Tibial artery (tissue), 4 donors: ENCODE measurements at regions not wholly inside any gene's neighbourhood (a gene's known extent, or its start where the extent isn't known, plus 50 kb on each side); places are given as distances from the start of the nearest gene placed in this dataset.

ENCODE experiments used
- DNase-seq, 2 donors: peaks; one replicate each; pipeline ENCODE4 v3.0.0-alpha.2; 2019
- H3K27ac ChIP-seq, 2 donors: fragments of 200-600 bp; sonication (generic) in 1 of 2; 1 replicate in 1 of 2; 2 replicates in 1 of 2; pipeline ENCODE4 v1.5.1; 2018 to 2019; ENCODE audit warnings: mild to moderate bottlenecking in 1 of 2
- H3K27me3 ChIP-seq, 2 donors: fragments of 200-600 bp; sonication (generic) in 1 of 2; one replicate each; pipeline versions ENCODE4 v1.5.1 to v1.6.0; 2016 to 2019
- H3K36me3 ChIP-seq, 3 donors: fragments of 200-600 bp; sonication (generic) in 2 of 3; one replicate each; pipeline ENCODE4 v1.5.1; 2016 to 2019; ENCODE audit warnings: mild to moderate bottlenecking in 2 of 3
- H3K4me1 ChIP-seq, 4 donors: fragments of 200-600 bp; sonication (generic) in 2 of 4; 1 replicate in 3 of 4; 2 replicates in 1 of 4; pipeline ENCODE4 v1.5.1; 2016 to 2019
- H3K4me3 ChIP-seq, 2 donors: fragments of 200-600 bp; sonication (generic) in 1 of 2; 1 replicate in 1 of 2; 2 replicates in 1 of 2; pipeline ENCODE4 v1.5.1; 2018 to 2019; ENCODE audit warnings: mild to moderate bottlenecking in 2 of 2
- H3K9me3 ChIP-seq, 3 donors: fragments of 200-600 bp; sonication (generic) in 1 of 3; one replicate each; pipeline ENCODE4 v1.5.1; 2016 to 2019
- CTCF ChIP-seq, 2 experiments: fragments of 200-600 bp in 1 of 2; fragments of 450-650 bp in 1 of 2; IDR thresholded peaks; one replicate each; pipeline ENCODE4 v1.5.1; 2017 to 2019; ENCODE audit warnings: antibody characterized with exemption in 2 of 2, mild to moderate bottlenecking in 1 of 2, moderate library complexity in 1 of 2
- intact Hi-C: fragments of 100-400 bp; cut with DNase I; formaldehyde crosslinking; loops from one replicate; pipeline ENCODE4 v1.15.0; 2023; ENCODE audit warnings: low total_unique reads

GRCh38 chr13:84439108-84439507 lies 556.8 kb upstream of the SLITRK1 start:
- TF ChIP-seq CTCF (IDR thresholded peaks at IDR 0.05): no peak
- DNase-seq: no peak
- intact Hi-C loops: no loop called here
- no peaks in the 10 kb centered on the region for H3K9me3 ChIP-seq
- H3K27ac ChIP-seq: no peak overlapping the region
- no peaks in the 10 kb centered on the region for H3K4me1 ChIP-seq
- no peaks in the 10 kb centered on the region for H3K36me3 ChIP-seq
- H3K27me3 ChIP-seq: no peaks in the 10 kb centered on the region
- no peak overlapping the region for H3K4me3 ChIP-seq

DNA sequence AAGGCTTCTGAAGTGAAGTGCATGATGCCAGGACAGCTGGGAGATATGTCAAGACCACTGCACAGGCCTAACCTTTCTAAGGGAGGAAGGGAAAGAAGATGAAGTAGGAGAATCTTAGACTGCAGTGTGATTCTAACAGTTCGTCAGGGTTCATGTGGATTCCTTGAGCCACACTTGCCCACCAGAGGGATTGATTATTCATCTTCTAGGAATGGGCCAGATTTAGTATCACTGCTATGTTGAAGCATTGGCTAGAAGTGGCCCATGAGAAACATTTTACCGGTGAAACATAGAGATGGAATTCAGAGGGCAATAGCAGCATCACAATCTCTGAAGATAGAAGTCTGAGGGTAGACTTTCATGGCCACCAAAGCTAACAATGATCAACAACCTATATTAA lies 550.8 kb upstream of the SLITRK1 start:
- DNase-seq: no peak
- Histone ChIP-seq H3K36me3 (no peaks in the 10 kb centered on the region), H3K27ac (no peak overlapping the region), H3K9me3 (no peaks in the 10 kb centered on the region), H3K4me3 (no peak overlapping the region), H3K27me3 (no peaks in the 10 kb centered on the region), H3K4me1 (peaks cover 0 to 22% (median 0%) of the 10 kb centered on the region in 4 donors)
- no peak for TF ChIP-seq CTCF (IDR thresholded peaks at IDR 0.05)
- intact Hi-C loops: no loop called here

- no peak for DNase-seq
- no peaks in the 10 kb centered on the region for H3K9me3 ChIP-seq
- no peak overlapping the region for H3K27ac ChIP-seq
- no peaks in the 10 kb centered on the region for H3K27me3 ChIP-seq
- no peak overlapping the region for H3K4me3 ChIP-seq
- peaks cover 0 to 22% (median 0%) of the 10 kb centered on the region in 4 donors for H3K4me1 ChIP-seq
- intact Hi-C loops: no loop called here
- no peaks in the 10 kb centered on the region for H3K36me3 ChIP-seq
- TF ChIP-seq CTCF (IDR thresholded peaks at IDR 0.05): no peak
These were observed 549.4 kb upstream of the SLITRK1 start for GRCh38 chr13:84431646-84432045.

DNA sequence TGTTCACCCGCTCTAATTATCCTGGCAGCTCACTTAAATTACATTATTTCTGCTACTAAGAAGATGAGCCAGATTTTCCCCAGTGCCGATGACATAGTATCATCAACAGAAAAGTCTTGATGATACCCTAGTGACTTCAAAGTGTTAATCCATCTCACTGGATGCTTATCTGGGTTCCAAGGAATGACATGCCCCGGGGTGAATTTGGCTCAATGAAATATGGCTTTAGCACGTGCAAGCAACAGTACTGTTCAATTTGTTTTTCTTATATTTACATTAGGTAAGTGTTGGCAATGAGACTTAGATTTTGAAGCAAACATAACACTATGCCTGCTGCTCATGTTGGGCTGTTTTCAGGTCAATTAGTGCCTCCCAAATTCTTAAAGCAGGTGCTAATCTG lies 548.2 kb upstream of the SLITRK1 start:
- intact Hi-C loops: no loop called here
- no peak for TF ChIP-seq CTCF (IDR thresholded peaks at IDR 0.05)
- no peak overlapping the region for H3K27ac ChIP-seq

GRCh38 chr13:84430015-84430414 lies 547.7 kb upstream of the SLITRK1 start:
- intact Hi-C loops: no loop called here
- DNase-seq: no peak

More for the DNA sequence above, 548.2 kb upstream of the SLITRK1 start:
- Histone ChIP-seq H3K36me3 (no peaks in the 10 kb centered on the region), H3K27me3 (no peaks in the 10 kb centered on the region), H3K4me1 (peaks cover 0 to 22% (median 0%) of the 10 kb centered on the region in 4 donors), H3K4me3 (no peak overlapping the region), H3K9me3 (no peaks in the 10 kb centered on the region)
- DNase-seq: no peak

More at GRCh38 chr13:84430015-84430414, 547.7 kb upstream of the SLITRK1 start:
- no peaks in the 10 kb centered on the region for H3K9me3 ChIP-seq
- no peak overlapping the region for H3K27ac ChIP-seq
- no peaks in the 10 kb centered on the region for H3K36me3 ChIP-seq
- H3K4me1 ChIP-seq: peaks cover 0 to 22% (median 0%) of the 10 kb centered on the region in 4 donors
- no peak for TF ChIP-seq CTCF (IDR thresholded peaks at IDR 0.05)
- no peak overlapping the region for H3K4me3 ChIP-seq
- no peaks in the 10 kb centered on the region for H3K27me3 ChIP-seq
